Inferior parietal cortex (tissue), 1 donor: ENCODE measurements at regions not wholly inside any gene's neighbourhood (a gene's known extent, or its start where the extent isn't known, plus 50 kb on each side); places are given as distances from the start of the nearest gene placed in this dataset.
A peak's percentile ranks its signal among the peaks of the same experiment; 100 is the strongest.

Source experiments
- DNase-seq: peaks from one replicate; pipeline ENCODE4 v3.0.0-alpha.2; 2016; ENCODE audit errors: extremely low spot score

DNA sequence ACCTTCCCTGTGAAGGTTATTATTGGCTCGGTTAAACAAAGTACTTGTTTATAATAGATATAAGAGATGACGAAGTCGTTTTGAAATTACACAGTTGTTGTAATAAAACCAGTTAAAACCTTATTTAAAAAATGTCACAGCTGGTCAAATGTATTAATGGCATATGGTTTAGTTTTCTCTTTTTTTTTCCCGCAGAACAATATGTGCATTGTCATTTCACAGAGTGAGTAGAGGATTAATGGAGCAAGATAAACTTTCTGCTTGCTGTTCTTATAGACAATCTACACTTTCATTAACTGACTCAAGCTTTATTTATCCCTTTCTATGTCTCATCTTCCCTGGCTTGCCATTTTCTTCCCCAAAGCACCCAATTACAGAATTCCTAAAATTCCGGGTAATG lies 404.3 kb upstream of the NPVF start:
- DNase-seq, result no peak

DNA sequence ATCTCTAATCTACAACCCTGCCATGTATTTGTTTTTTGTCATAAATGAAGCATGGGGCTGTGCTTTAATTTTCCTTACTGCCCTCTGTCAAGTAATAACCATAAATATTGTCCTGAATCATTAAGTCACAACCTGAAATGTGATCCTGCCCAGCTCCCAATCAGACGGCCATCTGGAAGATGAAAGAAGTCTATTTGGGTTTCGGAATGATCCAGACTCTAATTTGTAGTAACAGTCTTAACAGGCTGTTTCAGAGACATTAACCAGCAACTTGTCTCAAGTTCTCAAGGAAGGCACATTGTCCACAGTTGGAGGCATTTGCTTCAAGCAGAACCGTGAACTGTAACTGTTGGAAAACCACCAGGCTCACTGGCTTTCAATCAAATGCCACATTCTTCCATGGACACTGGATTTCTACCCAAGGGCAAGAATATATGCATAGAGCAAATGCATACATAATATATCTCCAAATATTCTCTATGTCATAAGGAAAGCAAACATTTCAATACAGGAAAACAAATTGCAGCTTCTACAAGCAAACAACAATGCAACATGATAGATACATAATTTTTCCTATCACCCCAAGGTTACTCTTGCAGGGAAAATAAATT lies 405.2 kb upstream of the NPVF start:
- no peak for DNase-seq

DNA sequence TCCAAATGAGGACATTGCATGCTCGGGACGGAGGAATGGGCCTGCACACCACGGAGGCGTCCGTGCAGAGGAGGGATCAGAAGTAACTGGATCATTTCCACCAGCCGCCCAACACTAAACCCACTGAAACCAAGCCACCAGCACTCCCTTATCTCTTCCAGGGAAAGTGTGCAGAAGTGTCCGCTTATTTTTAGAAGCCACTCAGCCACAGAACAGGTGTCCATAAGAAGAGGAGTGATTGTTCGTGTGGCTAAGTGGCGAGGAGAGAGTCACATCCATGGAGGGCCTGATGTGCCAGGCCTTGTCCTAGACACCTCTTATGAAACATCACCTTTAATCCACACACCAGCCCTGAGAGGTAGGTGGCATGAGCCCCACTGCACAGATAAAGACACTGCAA lies 407.9 kb upstream of the NPVF start:
- no peak for DNase-seq

DNA sequence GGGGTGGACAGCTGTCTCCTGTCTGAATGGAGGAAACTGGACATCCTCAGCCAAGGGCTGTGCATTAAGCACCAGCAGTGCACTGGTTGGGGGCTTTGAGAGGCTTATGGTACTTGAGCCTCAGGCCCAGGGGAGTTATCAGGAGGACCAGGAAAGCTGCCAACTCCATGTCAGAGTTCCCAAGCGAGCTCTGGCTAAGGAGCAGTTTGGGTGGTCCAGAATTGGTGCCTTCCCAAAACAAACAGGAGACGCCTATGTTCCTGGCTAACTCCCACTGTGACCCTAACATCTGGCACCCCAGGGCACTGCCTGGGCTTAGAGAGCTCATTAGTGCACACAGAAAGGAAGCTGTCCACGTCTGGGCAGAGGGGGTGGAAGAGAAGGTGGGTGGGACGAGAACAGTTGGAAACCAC lies 408.6 kb upstream of the NPVF start:
- DNase-seq, result no peak

DNA sequence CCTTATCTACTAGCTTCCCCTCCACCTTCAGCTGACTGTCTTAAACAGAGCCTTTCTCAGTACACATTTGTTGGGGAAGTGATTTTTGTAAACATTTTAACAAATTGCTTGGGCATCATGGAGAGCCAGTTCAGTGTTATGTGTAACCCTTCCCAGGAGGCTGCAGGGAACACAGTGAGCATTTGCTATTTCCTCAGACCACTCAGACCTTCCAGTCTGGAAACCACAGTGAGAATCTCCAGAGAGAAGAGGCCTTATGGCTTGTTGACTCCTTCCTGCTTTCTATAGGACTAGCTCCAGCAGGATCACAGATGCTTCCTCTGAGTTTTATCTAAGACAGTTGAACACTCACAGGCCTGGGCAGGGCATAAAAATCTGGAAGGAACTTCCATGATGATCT lies 409.8 kb upstream of the NPVF start:
- DNase-seq, result no peak

DNA sequence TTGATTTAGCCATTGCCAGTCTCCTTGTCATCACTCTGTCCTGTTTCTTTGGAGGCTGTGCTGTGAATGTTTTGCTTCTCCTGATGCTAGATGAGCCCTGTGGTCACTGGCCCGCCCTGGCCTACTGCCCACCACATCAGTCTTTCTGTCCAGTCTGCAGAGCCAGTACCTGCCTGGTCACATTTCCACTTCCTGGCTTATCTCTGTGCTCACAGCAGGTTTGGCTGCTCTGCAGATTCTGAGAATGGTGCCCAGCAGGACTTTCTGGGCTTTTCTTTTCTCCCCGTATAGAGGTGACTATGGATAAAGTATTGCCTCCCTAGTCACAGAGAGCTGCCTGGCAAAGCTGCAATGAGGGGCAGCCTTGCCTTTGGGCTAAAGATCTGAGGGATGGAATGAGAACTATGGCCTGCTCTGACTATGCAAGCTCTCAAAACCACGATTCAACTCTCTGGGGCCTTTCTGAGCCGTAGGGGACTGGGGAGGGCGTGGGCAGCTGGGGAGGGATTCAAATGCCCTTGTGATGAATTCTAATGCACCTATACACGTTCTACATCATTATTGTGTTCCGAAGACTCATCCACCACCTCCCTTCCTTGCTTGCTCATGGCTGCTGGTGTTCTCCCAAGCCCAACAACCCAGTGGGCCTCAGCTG lies 410.4 kb upstream of the NPVF start:
- DNase-seq, result no peak

DNA sequence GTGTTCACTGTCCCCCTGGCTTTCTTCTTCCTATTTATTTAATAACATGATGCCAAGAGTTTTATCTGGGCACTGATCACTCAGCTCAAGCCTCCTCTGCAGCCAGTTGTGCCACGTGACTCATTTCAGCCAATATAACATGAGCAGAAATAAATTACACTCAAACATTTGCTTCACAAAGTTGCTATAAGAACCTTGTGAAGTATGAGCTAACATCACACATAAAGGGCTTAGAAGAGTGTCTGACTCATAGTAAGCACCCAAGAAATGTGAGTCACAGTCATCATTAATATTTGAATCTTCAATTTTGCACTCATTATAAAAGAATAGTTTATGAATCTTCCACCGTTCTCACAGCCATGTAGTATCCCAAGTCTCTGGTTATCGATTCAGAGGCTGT lies 414.6 kb upstream of the NPVF start:
- no peak for DNase-seq

DNA sequence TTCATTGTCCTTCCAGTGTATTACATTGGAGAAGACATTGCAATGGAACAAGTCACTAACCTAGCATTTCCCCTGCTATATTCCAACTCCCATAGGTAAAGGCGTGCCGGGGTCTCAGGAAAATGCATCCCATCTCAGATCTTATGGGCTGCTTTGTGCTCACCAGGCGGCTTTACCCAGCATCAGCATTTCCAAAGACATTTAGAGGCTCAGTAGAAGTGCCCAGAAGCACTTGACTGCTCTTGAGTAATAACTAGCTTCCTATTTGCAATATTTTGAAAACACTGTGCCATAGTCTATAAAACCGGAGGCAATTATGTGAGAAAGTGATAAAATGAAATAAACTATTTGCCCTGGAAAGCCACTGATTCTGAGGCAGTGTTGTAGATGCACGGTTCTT lies 415.0 kb upstream of the NPVF start:
- DNase-seq, result no peak

DNA sequence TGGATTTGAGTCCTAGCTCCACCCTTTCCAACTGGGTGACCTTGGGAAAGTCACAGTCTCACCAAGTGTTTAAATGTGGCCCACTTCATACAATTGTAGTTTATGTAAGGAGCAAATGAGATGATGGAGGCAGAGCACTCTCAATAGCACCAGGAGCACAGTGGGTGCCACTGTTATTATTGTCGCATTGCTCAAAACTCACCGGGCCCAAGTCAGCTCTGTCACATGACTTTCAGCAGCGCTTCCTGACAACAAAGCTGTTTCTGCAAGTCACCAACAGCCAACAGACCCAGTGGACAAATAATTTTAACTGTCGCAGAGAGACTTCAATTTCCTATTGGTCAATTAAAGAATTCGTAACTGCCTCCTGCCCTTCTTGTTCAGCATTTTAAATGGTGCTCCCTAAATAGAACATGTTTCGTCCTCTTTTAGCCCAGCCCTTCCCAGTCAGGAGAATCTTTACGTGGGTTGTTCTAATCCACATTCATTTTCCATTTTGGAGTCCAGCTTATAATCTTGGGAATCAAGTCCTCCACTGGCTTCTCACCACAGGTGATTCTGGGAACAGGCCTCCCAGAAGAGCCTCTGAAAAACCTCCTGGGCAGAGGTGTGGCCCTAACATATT lies 415.6 kb upstream of the NPVF start:
- DNase-seq, result no peak

DNA sequence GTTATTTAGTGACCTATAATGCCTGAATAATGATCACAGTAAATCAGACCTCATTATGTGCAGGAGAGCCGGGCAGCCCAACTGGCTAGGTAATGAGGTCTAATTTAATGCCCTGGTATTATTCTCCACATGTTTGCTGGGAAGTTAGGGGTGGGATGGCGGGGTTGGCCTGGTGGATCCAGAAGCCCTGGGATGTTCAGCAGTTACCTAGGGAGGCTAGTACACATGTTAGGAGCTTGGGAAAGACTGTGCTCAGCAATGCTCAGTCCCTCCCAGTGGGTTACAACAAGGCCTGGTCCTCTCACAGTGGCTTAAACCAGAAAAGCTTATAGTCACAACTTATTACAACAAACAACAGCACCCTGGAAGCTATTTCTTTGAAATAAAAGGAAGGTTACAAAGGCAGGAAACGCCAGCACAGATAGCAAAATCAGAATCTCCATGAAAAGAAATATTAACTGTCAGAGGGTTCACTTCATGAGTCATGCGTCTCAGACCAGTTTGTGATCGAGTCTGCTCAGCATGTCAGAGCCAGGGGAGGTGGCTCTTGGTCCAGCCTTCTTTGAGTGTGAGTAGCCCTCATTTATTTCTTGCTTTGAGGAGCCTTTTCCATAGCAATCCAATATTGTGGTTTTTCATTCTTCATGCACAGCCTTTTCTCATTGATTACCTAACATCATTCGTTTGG lies 418.6 kb upstream of the NPVF start:
- no peak for DNase-seq

DNA sequence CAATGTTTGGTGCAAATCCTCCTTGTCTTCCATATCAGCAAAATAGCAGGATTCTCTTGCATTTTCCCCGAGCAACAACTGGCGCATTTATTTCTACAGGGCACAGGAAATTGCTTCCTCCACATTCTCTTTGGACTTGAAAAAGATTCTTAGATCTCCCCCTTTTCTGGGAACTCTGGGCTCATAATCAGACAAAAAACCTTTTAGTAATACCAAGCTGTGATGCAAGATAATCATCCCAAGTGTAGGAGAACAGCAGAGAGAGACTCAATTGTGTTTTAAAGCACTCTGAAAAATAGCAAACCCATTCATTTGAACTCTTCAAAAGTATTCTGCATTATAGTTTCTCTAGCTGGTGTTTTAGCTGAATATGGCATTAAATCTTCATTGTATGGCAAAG lies 419.6 kb upstream of the NPVF start:
- DNase-seq, result no peak

DNA sequence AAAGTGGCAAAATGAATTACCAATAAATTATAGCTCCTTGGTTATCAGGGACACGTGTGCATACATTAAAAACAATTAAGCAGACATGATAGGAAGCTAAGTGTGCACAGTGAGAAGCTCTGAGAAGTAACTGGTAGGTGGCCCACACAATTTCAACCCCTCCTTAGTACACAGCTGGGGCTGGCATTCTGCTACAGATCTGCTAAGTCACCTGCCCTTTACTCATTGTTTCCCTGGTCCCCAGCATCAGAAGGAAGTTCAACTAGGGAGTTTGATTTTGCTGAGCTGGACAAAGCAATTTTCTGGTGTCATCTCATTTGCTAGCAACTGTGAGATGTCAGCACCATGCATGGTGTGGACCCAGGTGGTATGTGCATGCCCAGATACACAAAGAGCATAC lies 424.1 kb upstream of the NPVF start:
- DNase-seq, result no peak

DNA sequence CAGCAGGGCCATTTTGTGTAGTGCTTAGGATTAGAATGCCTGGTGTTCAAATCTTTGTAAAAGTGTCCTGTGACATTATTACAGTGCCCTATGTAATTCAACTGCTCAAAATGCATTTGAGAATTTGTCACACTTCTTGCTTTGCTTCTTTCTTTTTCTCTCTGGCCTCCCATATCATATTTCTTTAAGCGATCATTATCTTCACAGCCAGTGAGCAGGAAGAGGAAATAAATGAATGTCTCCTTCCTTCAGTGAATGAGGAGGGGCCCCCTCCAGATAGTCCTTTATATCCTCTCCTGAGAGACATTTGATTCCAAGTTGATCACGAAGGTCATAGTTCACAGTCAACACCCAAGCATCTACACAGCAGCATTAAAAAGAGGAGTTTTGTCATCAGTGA lies 425.1 kb upstream of the NPVF start:
- no peak for DNase-seq

DNA sequence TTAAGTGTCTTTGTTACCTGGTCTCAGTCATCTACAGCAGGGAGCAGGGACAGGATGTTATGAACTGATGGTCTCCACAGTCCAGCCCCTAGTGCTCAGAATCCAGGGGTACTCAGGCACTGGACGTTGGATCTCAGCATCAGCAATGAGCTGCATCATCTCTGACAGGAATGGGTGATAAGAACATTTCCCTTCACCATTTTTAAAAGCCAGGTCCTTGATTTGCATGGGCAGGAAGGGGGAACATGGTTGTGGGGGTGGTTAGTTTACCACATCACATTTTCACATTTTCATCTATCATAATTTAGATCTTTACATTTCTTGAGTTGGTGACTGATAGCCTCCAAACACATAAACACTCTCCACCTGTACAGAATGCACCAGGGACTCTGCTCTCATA lies 427.8 kb upstream of the NPVF start:
- DNase-seq, result no peak

DNA sequence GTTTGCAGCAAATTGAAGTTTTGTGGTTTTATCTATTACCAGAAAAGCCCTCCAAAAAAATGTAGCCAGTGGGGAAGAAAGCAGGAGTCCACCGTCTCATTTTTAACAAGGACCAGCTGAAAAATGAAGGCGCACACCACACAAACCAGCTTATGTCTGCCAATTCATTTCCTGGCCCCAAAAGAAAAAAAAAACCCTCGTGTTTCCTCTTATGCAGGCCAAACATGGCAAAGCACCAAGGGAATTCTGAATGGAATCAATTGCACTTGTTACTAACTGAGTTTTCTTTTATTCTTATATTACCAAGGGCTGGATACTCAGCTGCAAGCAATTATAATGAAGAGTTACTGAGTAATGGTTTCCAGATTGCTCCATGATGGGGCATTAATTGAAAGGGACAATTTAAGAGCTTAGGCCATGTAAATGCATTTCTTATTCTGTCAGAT lies 428.3 kb upstream of the NPVF start:
- DNase-seq, result peak; percentile 54

DNA sequence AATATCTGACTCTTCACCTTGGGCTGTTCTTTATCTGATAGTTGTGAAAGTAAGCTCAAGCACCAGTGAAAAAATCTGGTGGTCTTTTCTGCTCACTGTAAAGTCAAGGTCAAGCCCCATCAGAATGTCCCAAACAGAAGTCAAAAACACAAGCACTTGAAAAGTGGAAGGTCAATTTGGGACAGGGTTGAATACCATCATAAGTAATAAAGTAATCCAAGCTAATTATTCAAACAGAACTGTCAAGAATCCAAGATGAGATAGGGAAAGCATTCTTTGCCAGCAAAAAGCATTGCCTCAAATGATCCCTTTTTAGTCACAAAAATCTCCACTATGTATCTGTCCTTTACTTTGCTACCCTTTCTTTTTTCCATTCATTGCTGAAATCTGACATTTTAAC lies 430.1 kb upstream of the NPVF start:
- no peak for DNase-seq

DNA sequence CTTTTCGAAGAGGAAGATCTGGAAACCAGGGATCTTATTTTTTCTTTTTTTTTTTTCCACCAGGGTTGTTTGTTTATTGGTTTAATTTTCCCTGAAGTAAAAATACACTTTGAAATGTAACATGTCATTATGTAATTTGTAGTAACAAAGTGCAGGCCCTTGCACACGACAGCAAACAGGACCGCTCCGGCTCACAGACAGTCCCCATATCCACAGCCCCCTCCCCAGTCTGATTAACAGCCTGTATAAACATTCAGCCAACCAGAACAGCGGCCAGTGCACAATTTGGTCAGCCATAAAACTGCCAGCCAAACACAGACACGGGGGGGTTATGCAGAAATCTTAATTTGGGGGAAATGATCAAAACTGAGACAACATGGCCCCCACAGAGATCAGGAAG lies 431.6 kb upstream of the NPVF start:
- DNase-seq, result no peak

DNA sequence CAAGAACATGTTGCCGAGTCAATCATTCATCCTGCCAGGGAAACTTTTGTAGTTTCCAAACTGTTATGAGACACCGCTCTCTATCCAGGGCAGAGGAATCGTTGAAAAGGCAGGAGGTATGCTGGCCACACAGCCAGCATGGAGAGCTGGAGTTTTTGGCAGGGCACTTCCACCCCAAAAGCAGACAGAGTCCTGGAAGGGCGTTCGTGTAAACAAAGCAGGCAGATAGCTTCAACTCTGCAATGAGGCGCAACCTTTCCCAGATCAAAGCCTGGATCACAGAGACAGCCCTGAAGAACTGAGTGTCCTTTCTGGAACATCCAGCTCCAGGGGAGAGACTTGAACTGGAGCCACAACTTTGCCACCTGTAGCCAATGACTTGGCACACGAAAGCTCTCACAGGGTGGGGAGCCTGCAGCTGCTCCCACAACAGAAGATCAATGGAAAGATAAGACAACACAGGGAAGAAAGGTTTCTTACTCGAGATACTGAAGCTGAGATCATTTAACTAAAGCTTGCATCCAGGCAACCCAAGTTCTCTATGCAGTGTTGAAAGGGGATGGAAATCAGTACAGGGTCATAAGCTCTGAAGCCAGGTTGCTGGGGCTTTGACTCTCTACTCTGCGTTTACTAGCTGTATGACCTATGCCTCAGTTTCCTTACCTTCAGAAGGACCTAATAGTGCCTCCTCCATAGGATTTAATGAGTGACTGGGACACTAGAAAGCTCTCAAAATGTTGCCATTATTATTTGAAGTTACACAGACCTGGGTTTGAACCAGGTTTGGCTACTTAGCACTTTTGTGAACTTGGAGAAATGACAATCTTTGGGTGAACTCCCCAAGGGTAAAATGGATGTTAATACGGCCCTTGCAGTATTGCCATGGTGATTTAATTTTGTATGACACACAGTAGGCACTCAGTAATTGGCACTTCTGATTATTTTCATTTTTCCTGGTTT lies 434.8 kb upstream of the NPVF start:
- DNase-seq, result no peak

DNA sequence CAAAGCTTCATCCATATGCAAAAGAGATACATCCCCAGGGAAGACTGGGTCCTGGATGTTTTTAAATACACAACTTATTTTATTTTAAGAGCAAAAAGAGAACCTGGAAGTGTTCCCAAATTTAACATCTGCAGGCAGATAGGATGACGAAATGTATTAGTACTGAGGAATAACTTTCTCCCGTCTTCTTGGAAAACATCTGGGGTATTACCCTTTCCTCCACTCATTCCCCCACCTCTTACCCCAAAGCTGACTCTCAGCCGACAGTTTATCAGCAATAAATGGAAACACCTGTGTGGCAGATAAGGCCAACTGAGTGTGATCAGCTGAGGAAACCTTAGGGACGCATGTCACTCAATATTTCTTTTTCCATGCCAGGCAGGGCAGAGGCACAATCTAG lies 435.6 kb upstream of the NPVF start:
- no peak for DNase-seq

DNA sequence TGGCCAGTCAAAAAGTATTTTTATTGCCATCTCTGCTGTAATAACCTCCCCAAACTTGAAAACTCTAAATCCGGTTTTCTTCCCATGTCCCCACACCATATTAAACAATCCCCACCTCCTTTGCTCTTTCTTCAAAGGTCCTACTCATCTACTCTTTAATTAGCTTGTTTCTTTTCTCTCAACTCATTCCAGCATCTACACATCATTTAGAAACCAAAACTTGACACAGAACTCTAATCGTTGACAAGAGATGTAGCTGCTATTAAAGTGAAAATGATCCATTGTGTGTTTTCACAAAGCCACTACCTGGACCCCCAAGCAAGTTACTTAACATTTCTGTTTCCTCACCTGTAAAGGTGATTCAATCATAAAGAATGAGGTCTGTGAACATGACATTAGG lies 436.3 kb upstream of the NPVF start:
- DNase-seq, result no peak

DNA sequence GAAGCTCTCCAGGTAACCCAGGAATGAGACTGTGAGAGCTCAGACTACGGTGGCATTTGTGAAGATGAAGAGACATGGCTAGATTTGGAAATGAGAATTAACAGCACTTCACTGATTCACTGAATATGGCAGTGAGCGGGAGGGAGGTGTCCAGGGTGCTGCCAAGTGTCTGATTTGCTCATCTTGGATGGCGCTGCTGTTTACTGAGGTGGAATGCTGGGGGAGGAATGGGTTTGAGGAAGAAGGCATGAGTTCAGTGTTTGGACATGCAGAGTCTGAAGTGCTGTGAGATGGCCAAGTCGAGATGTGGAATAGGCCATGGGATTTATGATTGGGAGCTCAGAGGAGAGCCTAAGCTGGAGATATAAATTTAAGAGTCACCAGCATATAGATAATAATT lies 437.1 kb upstream of the NPVF start:
- DNase-seq, result no peak
